GM18517 (cell line): ENCODE measurements at regions not wholly inside any gene's neighbourhood (a gene's known extent, or its start where the extent isn't known, plus 50 kb on each side); places are given as distances from the start of the nearest gene placed in this dataset.
"Not testable (repeated sequence)": the region's sequence is repeated elsewhere in the genome, so short reads cannot be mapped to it uniquely, and the experiment has no call there.

ENCODE experiments used
- ATAC-seq: cut with Tn5 transposase; IDR thresholded peaks from one replicate; pipeline ENCODE4 v1.9.1; 2021; ENCODE audit warnings: mild to moderate bottlenecking, moderate library complexity; ENCODE audit not compliant: unreplicated experiment

GRCh38 chr3:89912031-89912430 is 804.6 kb downstream of the EPHA3 start:
- ATAC-seq = no peak

DNA sequence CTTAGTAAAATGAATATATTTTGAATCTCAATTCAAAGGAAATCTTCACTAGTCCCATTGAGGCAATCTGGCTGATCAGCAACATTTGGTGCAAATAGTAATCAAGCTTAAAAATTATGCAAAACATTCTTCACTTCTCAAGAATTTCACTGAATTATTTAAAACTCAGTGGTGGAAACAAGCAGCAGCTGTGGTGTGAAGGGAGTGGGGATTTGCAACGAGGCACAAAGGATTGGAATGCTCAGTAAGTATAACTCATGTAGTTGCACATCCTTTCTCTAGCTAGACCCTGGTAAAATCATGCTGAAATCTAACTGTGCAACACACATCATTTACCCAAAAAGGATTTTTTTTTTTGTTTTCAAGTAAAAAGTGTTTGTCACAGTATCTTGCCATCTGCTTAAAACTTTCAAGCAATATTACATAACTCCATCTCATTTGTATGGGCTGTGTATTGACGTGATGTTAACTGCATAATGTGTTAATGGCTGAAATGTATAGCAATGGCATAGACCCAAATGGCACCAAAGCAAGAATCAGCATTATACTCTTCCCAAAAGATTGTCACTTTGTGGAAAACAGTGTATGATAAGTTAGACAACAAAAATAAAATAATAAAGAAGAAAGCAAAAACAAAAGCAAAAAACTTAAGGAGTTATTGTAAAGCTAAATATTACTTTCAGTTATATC is 816.6 kb downstream of the EPHA3 start:
- ATAC-seq = no peak

DNA sequence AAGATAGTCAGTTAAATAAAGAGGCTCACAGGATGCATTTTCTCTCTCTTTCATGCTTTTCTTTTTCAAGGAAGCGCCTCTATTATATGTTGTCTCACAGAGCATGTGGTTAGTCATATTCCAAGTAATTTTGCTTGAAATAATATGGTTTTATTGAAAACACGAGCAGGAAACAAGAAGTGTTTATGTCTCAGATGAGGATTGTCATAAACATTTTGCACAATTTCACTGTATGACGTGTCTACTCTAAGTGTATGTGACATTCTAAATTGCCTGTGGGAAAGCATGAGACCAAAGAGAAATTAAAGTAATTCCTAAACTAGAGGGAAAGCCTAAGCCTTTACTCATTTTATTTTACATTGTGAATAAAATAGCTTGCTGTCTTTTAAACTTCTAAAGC is 818.6 kb downstream of the EPHA3 start:
- no peak for ATAC-seq

GRCh38 chr3:89932882-89933281 is 825.5 kb downstream of the EPHA3 start:
- ATAC-seq = no peak

GRCh38 chr3:89944461-89944860 is 837.0 kb downstream of the EPHA3 start:
- ATAC-seq = not testable (repeated sequence)

DNA sequence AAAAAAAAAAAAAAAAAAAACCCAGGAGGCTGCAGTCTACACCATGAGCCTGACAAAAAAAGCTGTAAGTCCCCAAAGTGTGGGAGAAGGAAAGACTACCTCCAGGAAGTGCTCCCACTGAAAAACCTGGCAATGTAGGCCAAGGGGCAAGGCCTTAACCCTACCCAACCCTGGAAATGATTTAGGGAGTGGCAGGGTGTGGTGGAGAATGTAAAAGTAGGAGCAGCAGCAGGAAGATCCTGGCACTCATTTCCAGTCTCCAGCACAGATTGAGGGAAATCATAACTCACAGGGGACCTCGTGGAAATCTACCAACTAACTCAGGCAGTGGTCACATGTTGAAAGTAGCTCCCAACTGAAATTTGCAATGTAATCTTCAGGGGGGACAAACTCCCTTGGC is 839.5 kb downstream of the EPHA3 start:
- ATAC-seq = no peak

GRCh38 chr3:89947337-89947954 is 840.0 kb downstream of the EPHA3 start:
- no peak for ATAC-seq

DNA sequence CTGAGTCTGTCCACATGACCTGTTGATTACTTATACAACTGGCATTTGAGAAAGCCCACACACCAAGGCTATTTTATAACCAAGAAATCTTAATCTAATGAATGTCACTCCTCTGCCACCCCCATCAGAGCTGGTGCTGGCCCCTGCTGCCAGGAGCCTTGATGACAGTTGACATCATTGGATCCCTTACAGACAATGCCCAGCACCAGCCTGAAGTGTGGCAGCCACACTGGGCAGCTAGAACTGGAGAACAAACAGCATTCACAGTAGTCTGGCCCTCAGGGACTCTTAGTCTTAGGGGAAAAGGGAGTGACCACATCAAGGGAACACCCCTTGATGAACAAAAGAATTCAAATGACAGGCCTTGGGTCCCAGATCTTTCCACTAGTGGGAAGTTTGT is 840.6 kb downstream of the EPHA3 start:
- no peak for ATAC-seq

DNA sequence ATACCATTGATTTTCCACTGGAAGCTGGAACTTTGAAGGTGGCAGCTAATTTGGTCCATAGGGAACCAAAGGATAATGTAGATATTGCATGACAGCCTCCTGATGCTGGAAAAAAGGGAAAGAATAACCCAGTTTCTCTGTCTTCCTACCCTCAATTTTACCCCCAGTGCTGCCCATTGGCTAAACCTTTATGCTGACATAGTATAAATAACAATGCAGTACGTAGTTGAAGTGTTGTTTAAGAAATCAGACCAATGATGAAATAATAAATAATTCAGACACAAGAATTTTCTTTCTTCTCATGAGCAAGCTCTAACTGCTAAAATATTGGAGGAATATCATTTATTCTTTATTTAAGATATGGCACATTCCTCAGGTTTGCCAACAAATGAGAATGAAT is 843.4 kb downstream of the EPHA3 start:
- ATAC-seq = no peak

DNA sequence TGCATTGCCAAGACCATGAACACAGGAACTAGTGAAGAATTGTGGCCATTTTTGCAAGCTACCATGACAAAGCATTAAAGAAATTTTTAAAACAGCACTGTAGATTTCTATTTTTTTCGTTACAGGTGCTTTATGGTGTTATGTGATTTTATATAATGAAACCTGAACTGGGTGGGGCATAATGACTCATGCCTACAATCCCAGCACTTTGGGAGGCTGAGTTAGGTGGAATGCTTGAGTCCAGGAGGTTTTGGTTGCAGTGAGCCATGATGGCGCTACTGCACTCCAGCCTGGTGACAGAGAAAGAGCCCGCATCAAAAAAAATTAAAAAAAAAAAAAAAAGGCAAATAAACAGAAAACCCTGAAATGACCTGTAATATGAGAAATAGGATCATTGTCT is 846.7 kb downstream of the EPHA3 start:
- ATAC-seq = no peak

- ATAC-seq = no peak
These were observed 847.7 kb downstream of the EPHA3 start for GRCh38 chr3:89955156-89955555.

GRCh38 chr3:89957451-89957850 is 850.0 kb downstream of the EPHA3 start:
- ATAC-seq = no peak

GRCh38 chr3:89958163-89958562 is 850.7 kb downstream of the EPHA3 start:
- not testable (repeated sequence) for ATAC-seq

DNA sequence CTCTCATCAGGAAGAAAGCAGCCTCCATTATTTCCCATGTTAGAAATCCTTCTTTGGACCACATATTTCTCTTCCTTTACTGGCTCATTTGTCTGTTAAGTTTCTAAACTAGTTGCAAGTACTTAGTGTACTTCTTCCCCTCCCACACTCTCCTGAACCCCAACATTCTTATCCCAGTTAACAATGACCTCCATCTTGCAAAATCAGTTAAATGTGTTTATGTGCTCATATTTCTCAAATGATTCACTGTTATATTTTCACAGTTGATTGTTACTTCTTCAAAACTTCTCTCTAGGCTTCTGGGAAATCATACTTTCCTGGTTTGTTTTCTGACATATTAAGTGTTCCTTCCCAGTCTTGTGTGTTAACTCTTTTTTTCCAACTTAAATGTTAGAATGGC is 856.9 kb downstream of the EPHA3 start:
- no peak for ATAC-seq

DNA sequence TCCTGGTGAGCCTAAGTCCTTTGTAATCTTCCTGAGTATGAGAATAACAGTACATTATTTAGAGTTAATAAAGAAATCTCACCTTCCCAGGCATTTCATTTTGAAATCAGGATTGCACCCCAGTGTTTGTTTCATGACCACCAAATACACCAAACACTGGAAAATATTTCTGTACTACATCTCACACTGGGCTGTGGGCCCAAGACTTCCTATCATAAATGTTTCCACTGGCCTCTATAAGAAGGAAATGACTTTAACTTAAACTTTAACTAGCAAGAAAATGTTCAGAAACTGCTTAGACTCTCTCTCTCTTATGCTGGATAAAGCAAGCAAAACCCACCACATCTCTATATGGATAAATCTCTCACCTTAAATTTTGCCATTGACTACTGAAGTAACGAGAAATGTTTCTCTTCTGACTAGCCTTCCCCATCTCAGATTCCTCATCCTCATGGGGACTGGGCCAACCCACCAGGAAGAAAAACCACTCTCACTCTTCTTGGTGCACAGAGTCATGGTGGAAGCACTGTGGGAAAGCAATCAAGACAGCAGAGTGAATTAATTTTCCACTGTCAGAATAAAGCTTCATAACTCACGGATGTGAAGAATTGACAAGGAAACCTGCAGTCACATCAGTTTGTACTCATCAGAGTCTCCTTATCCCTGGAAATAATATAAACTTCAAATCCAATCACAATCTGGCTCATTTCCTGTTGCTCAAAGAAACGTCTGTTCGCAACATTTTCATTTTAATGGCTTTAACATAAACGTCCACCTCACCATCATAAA is 859.6 kb downstream of the EPHA3 start:
- no peak for ATAC-seq

DNA sequence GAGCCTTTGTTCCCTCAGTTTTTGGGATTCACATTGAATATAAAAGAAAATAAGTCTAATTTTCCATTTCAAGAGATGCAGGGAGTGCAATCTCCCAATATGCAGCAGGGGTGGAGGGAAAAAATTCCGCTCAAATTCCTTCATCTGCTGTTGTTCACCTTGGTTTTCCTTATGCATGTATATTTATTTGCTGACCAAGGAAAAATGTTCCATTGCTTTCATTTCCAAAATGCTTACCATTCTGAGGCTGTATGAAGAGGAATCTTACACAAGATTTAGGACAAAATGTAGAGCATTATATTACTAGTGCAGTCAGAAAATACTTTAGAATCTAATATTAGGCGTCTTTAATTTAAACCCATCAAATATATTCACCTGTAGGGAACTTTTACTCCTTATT is 863.9 kb downstream of the EPHA3 start:
- no peak for ATAC-seq

- ATAC-seq = no peak
These were observed 865.7 kb downstream of the EPHA3 start for GRCh38 chr3:89973156-89973555.

- ATAC-seq = no peak
These were observed 867.6 kb downstream of the EPHA3 start for GRCh38 chr3:89974903-89975519.

DNA sequence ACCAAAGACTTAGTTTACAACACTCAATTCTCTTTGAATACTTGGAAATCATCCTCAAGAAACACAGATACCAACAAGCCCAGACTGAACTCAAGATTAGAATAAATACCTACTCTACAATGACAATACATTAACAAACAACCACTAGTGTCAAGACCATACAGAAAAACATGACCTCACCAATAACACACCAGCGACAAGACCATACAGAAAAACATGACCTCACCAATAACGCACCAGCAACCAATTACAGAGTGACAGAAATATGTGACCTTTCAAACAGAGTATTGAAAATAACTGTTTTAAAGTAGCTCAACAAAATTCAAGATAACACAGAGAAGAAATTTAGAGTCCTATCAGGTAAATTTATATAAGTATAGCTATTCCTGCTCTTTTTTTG is 876.0 kb downstream of the EPHA3 start:
- no peak for ATAC-seq

DNA sequence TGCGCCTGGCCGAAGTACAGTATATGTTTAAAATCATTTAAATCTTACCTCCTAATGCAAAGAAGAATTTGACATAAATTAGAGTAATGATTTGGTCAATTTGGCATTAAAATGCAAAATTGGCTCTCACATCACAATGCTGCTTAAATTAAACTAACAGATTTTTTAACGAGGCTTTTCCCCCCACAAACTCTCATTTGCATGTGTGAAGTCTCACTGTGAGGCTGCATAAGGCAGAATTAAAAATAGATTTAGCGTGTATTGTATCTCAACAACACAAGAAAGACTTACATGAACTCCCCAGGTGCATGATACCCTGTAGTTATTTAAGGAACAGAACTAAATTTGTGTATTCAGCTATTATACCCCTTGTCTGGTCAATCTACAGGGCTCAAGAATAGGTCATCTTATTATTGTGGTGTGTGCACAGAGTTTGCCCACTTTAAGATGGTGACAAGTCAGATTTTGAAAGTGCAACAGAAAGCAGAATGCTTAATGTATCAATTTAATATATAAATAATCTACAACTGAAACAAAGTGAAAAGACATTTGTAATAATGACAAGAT is 897.9 kb downstream of the EPHA3 start:
- ATAC-seq = no peak

GRCh38 chr3:90007778-90008499 is 900.5 kb downstream of the EPHA3 start:
- ATAC-seq = no peak
